Ovary (tissue), 7 donors: ENCODE measurements at regions not wholly inside any gene's neighbourhood (a gene's known extent, or its start where the extent isn't known, plus 50 kb on each side); places are given as distances from the start of the nearest gene placed in this dataset.
A peak's percentile ranks its signal among the peaks of the same experiment; 100 is the strongest.

Source experiments
- DNase-seq, 5 donors: peaks; one replicate each; pipeline ENCODE4 v3.0.0-alpha.2; 2019 to 2020
- H3K27ac ChIP-seq, 2 donors: fragments of 200-600 bp; one replicate each; pipeline versions ENCODE4 v1.5.1 to v1.8.0; 2019 to 2022
- H3K27me3 ChIP-seq: fragments of 200-600 bp; one replicate; pipeline ENCODE4 v1.8.0; 2022
- H3K36me3 ChIP-seq: fragments of 200-600 bp; sonication (generic); one replicate; pipeline ENCODE4 v1.5.1; 2019
- H3K4me1 ChIP-seq: one replicate; pipeline ENCODE4 v1.8.1; 2013; ENCODE audit warnings: mild to moderate bottlenecking, moderate library complexity; ENCODE audit not compliant: insufficient read depth
- H3K4me3 ChIP-seq: fragments of 200-600 bp; sonication (generic); one replicate; pipeline ENCODE4 v1.5.1; 2017
- H3K9me3 ChIP-seq, 2 donors: fragments of 200-600 bp in 1 of 2; sonication (generic) in 1 of 2; one replicate each; pipeline versions ENCODE4 v1.5.1 to v1.8.1; 2013 to 2019; ENCODE audit warnings: mild to moderate bottlenecking in 1 of 2, moderate library complexity in 1 of 2
- EP300 ChIP-seq: sonication (generic); formaldehyde crosslinking; IDR thresholded peaks from one replicate; pipeline ENCODE4 v1.6.1; 2017; ENCODE audit warnings: antibody characterized with exemption
- POLR2A ChIP-seq: fragments of 450-650 bp; IDR thresholded peaks from one replicate; pipeline ENCODE4 v1.6.1; 2017; ENCODE audit warnings: antibody characterized with exemption, mild to moderate bottlenecking, moderate library complexity
- WGBS, 3 donors: extraction: QIAGEN DNeasy Blood & Tissue Kit in 1 of 3; methylation state at CpG; one replicate each; pipeline versions ENCODE4 v1.1.5 to v1.1.7; 2013 to 2017; 5-methylcytosine and 5-hydroxymethylcytosine counted together
- intact Hi-C, 4 donors: fragments of 100-400 bp; cut with DNase I; formaldehyde crosslinking; loops; one replicate each; pipeline versions ENCODE4 v1.11.0 to v1.15.1; 2022 to 2023
- TF ChIP-seq, protein P1 (sequence below), 3 donors: fragments of 450-650 bp in 2 of 3; fragments of 200-600 bp in 1 of 3; IDR thresholded peaks; one replicate each; pipeline versions ENCODE4 v1.5.1 to v1.8.0; 2016 to 2022; ENCODE audit warnings: antibody characterized with exemption in 3 of 3, mild to moderate bottlenecking in 1 of 3
- donor health status: DM: no; HTN: no; CAD: no; lungs with moderate emphysema.
- donor health status: DM: no; HTN: no; CAD: no.
- donor health status: Bipolar disorder and iron deficiency.
- donor health status: DM: no; HTN: no; CAD: no.
- donor health status: DM: yes; HTN: yes; CAD: no.

GRCh38 chr14:101033446-101034165 is 130.1 kb upstream of the RTL1 start:
- H3K27me3 ChIP-seq, result no peaks in the 10 kb centered on the region
- H3K4me1 ChIP-seq, result no peaks in the 10 kb centered on the region
- intact Hi-C loops, result no loop called here
- no peak overlapping the region for H3K4me3 ChIP-seq
- peak in 4 of 5 donors; percentile 4 to 27 (median 14) for DNase-seq
- TF ChIP-seq EP300, result no peak
- no peak for TF ChIP-seq POLR2A
- TF ChIP-seq, protein P1, sequence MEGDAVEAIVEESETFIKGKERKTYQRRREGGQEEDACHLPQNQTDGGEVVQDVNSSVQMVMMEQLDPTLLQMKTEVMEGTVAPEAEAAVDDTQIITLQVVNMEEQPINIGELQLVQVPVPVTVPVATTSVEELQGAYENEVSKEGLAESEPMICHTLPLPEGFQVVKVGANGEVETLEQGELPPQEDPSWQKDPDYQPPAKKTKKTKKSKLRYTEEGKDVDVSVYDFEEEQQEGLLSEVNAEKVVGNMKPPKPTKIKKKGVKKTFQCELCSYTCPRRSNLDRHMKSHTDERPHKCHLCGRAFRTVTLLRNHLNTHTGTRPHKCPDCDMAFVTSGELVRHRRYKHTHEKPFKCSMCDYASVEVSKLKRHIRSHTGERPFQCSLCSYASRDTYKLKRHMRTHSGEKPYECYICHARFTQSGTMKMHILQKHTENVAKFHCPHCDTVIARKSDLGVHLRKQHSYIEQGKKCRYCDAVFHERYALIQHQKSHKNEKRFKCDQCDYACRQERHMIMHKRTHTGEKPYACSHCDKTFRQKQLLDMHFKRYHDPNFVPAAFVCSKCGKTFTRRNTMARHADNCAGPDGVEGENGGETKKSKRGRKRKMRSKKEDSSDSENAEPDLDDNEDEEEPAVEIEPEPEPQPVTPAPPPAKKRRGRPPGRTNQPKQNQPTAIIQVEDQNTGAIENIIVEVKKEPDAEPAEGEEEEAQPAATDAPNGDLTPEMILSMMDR (IDR thresholded peaks at IDR 0.05), result no peak
- H3K36me3 ChIP-seq, result no peaks in the 10 kb centered on the region
- WGBS, 3 donors, result 87 to 89% (median 88%) methylated on average over 23 of the region's 23 CpGs
- no peaks in the 10 kb centered on the region for H3K9me3 ChIP-seq
- no peak overlapping the region for H3K27ac ChIP-seq

GRCh38 chr14:101034986-101035385 is 131.5 kb upstream of the RTL1 start:
- peak in 4 of 5 donors; percentile 6 to 28 (median 18) for DNase-seq
- 80 to 92% (median 85%) methylated on average over 7 of the region's 7 CpGs for WGBS, 3 donors
- H3K4me1 ChIP-seq, result no peaks in the 10 kb centered on the region
- no peaks in the 10 kb centered on the region for H3K27me3 ChIP-seq
- H3K4me3 ChIP-seq, result no peak overlapping the region
- no peaks in the 10 kb centered on the region for H3K9me3 ChIP-seq
- no peaks in the 10 kb centered on the region for H3K36me3 ChIP-seq
- no peak for TF ChIP-seq POLR2A
- TF ChIP-seq EP300, result no peak
- TF ChIP-seq, protein P1 (IDR thresholded peaks at IDR 0.05), result no peak
- intact Hi-C loops, result no loop called here
- no peak overlapping the region for H3K27ac ChIP-seq

- H3K27ac ChIP-seq, result no peak overlapping the region
- WGBS, 3 donors, result 84 to 91% (median 85%) methylated on average over 15 of the region's 15 CpGs
Measured at GRCh38 chr14:101035466-101036225, 132.1 kb upstream of the RTL1 start.

DNA sequence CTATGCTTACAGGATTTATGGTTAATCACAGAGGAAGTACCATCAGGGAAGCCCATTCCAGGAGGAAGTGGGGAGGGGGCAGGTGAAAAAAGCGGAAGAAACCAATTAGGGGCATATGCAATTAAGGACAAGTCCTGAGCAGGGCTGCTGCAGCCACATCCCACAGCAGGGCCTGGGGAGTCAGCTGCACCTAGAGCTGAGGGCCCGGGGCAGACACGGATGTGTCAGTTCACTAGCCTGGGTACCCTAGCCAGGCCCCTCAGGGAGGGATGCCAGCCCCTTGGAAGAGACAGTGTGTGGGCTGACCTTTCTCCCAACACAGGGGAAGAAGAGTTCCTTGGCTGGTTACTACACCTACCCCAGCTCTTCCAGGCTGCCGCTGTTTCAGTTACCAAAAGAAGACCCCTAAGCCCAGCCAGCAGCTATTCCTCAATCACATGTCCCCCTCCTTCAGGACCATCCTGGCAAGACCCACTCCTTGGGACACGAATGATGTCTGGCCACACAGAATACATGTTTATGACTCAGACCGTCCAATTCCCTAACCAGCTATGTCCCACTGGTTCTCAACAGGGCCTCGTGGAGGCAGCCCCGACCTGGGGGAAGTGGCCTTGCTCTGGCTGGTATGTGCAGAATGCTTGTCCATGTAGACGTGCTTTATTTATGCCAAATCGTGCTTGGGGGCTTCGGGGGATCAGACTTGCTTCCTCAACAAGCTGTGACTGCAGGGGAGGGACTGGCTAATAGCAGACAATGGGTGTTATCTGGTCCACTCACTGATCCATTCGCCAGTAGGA is 133.7 kb upstream of the RTL1 start:
- Histone ChIP-seq H3K27ac (no peak overlapping the region), H3K36me3 (no peaks in the 10 kb centered on the region), H3K4me1 (no peaks in the 10 kb centered on the region), H3K9me3 (no peaks in the 10 kb centered on the region), H3K27me3 (no peaks in the 10 kb centered on the region), H3K4me3 (no peak overlapping the region)
- peak in 3 of 5 donors; percentile 6 to 22 (median 9) for DNase-seq
- WGBS, 3 donors, result 68 to 73% (median 69%) methylated on average over 12 of the region's 12 CpGs
- TF ChIP-seq, protein P1 (IDR thresholded peaks at IDR 0.05), result no peak
- no peak for TF ChIP-seq EP300
- TF ChIP-seq POLR2A, result no peak
- intact Hi-C loops, result no loop called here

More at GRCh38 chr14:101035466-101036225, 132.1 kb upstream of the RTL1 start:
- no peaks in the 10 kb centered on the region for H3K27me3 ChIP-seq
- H3K4me1 ChIP-seq, result no peaks in the 10 kb centered on the region
- TF ChIP-seq EP300, result no peak
- TF ChIP-seq, protein P1 (IDR thresholded peaks at IDR 0.05), result no peak
- TF ChIP-seq POLR2A, result no peak
- peak in 4 of 5 donors; percentile 2 to 18 (median 9) for DNase-seq
- intact Hi-C loops, result no loop called here
- H3K4me3 ChIP-seq, result no peak overlapping the region
- no peaks in the 10 kb centered on the region for H3K9me3 ChIP-seq
- H3K36me3 ChIP-seq, result no peaks in the 10 kb centered on the region
